ENCODE measurements at regions not wholly inside any gene's neighbourhood (a gene's known extent, or its start where the extent isn't known, plus 50 kb on each side); places are given as distances from the start of the nearest gene placed in this dataset.

DNA sequence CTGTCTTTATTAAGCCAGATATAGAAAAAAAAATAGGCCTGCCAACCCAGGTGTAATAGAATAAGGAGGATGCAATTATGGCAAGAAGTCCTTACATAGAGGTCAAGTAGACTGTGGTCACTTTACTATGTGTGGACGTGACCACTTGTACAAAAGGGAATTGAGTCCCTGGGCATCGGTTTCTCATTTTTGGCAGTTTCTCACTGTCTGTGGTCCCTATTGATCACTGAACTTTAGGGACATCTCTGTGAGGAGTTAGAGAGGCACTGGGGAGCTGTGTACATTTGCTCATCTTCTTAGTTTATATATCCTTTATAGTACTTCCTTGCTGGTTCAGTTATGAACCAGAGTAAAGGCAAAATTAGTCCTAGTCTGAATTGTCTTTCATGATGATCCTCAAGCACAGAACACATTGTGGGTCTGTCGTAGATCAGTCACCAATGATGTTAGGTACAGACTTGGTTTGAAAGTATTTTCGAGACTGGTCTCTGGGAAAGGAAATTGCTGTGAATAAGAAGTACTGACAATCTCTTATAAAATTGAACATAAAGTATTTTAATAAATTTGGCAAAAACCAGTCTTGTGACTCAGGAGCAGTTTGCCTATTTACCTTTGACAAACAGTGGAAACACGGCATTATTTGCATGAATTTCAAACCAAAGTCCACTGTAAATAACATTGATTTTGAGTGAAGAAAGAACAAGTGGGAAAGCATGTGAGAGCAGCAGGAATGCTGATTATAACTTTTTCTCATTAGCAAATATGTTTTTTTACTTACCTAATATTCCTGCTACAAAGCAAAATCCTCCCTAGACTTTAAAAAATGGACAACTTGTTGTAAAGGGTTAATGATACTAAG lies 218.9 kb upstream of the DPH6 start:
- TF ChIP-seq POLR2A (IDR thresholded peaks at IDR 0.05) (no peak), CTCF (IDR thresholded peaks at IDR 0.05) (no peak), POLR2AphosphoS5 (IDR thresholded peaks at IDR 0.05; ENCODE audit: insufficient read depth in 1 of 2, low read depth in 1 of 2) (no peak)

Measured in vagina (tissue), 2 donors.